Stimulated activated CD8-positive, alpha-beta memory T cell treated with anti-CD3 and anti-CD28 coated beads, Interleukin-12 subunit alpha, Interleukin-12 subunit beta, amount 100 ng/mL, for 1 hour (primary cell): ENCODE measurements at regions not wholly inside any gene's neighbourhood (a gene's known extent, or its start where the extent isn't known, plus 50 kb on each side); places are given as distances from the start of the nearest gene placed in this dataset.
"Not testable (repeated sequence)": the region's sequence is repeated elsewhere in the genome, so short reads cannot be mapped to it uniquely, and the experiment has no call there.

Source experiments
- DNase-seq: peaks from one replicate; pipeline ENCODE4 v3.0.0-alpha.2; 2020; ENCODE audit warnings: low read depth

GRCh38 chr22:22168941-22169867, 75.4 kb upstream of the VPREB1 start:
- no peak for DNase-seq

GRCh38 chr22:22168190-22168940, 76.2 kb upstream of the VPREB1 start:
- no peak for DNase-seq

- DNase-seq: no peak
Observed at GRCh38 chr22:22167791-22168189, 76.8 kb upstream of the VPREB1 start.

GRCh38 chr22:22166941-22167713, 77.5 kb upstream of the VPREB1 start:
- no peak for DNase-seq

- no peak for DNase-seq
Observed at GRCh38 chr22:22165936-22166710, 78.5 kb upstream of the VPREB1 start.

GRCh38 chr22:22164541-22165272, 79.9 kb upstream of the VPREB1 start:
- no peak for DNase-seq

GRCh38 chr22:22161924-22162851, 82.4 kb upstream of the VPREB1 start:
- DNase-seq: no peak

GRCh38 chr22:22160768-22161167, 83.8 kb upstream of the VPREB1 start:
- DNase-seq: not testable (repeated sequence)

- no peak for DNase-seq
Observed at GRCh38 chr22:22159384-22159783, 85.2 kb upstream of the VPREB1 start.

- DNase-seq: no peak
Observed at GRCh38 chr22:22158965-22159364, 85.6 kb upstream of the VPREB1 start.

- no peak for DNase-seq
Observed at GRCh38 chr22:22158207-22158816, 86.3 kb upstream of the VPREB1 start.

- no peak for DNase-seq
Observed at GRCh38 chr22:22157348-22157725, 87.2 kb upstream of the VPREB1 start.

GRCh38 chr22:22156716-22157347, 87.8 kb upstream of the VPREB1 start:
- DNase-seq: peak; percentile 45

GRCh38 chr22:22156348-22156715, 88.3 kb upstream of the VPREB1 start:
- no peak for DNase-seq

- no peak for DNase-seq
Observed at GRCh38 chr22:22155607-22156006, 89.0 kb upstream of the VPREB1 start.

- no peak for DNase-seq
Observed at GRCh38 chr22:22155146-22155545, 89.4 kb upstream of the VPREB1 start.

- DNase-seq: no peak
Observed at GRCh38 chr22:22154040-22154439, 90.5 kb upstream of the VPREB1 start.

- DNase-seq: no peak
Observed at GRCh38 chr22:22151308-22151707, 93.3 kb upstream of the VPREB1 start.

GRCh38 chr22:22150457-22150856, 94.1 kb upstream of the VPREB1 start:
- DNase-seq: no peak
